T-cell (primary cell): ENCODE measurements at regions not wholly inside any gene's neighbourhood (a gene's known extent, or its start where the extent isn't known, plus 50 kb on each side); places are given as distances from the start of the nearest gene placed in this dataset.

Source experiments
- ATAC-seq, 4 experiments: fragments of 200-7000 bp in 3 of 4; fragments of 150-1000 bp in 1 of 4; cut with Tn5 transposase; replicated peaks in 1 of 4; 1 replicate in 3 of 4; 2 replicates in 1 of 4; pipeline ENCODE4 v1.10.0; 2021; ENCODE audit warnings: moderate library complexity in 3 of 4, mild to moderate bottlenecking in 2 of 4, moderate number of reproducible peaks in 1 of 4
- CTCF ChIA-PET, 2 donors: fragments of 300-600 bp; sonication (Branson Sonifier 250); formaldehyde crosslinking; loops; one replicate each; lab custom pipeline; 2022; ENCODE audit warnings: antibody characterized with exemption in 2 of 2; lab: Charles Lee
- POLR2A ChIA-PET, 2 donors: fragments of 300-600 bp; sonication (Branson Sonifier 250); formaldehyde crosslinking; loops; one replicate each; lab custom pipeline; 2022; ENCODE audit warnings: antibody characterized with exemption in 2 of 2; lab: Charles Lee
- DNase-seq, 35 experiments: peaks; one replicate each; pipeline versions ENCODE4 v3.0.0 to v3.0.0-alpha.2; 2013 to 2023
- H3K27ac ChIP-seq: one replicate; pipeline ENCODE4 v1.5.1; 2013; ENCODE audit warnings: low read length
- H3K27me3 ChIP-seq, 2 experiments: replicated peaks in 1 of 2; 1 replicate in 1 of 2; 2 replicates in 1 of 2; pipeline versions ENCODE4 v1.6.1 to v1.7.0; 2013; ENCODE audit warnings: low read length in 1 of 2, mixed read lengths in 1 of 2; ENCODE audit not compliant: control insufficient read depth in 2 of 2, insufficient read depth in 2 of 2; ENCODE audit errors: extremely low read depth in 1 of 2
- H3K36me3 ChIP-seq, 2 donors: 1 replicate in 1 of 2; 2 replicates in 1 of 2; pipeline versions ENCODE4 v1.6.1 to v1.7.0; 2013; ENCODE audit warnings: low read length in 1 of 2; ENCODE audit not compliant: control insufficient read depth in 2 of 2, insufficient read depth in 1 of 2; ENCODE audit errors: extremely low read depth in 1 of 2
- H3K4me1 ChIP-seq, 2 experiments: 1 replicate in 1 of 2; 2 replicates in 1 of 2; pipeline versions ENCODE4 v1.6.1 to v1.7.0; 2013; ENCODE audit warnings: low read length in 2 of 2, mixed read lengths in 1 of 2; ENCODE audit not compliant: insufficient read depth in 2 of 2, control insufficient read depth in 1 of 2; ENCODE audit errors: extremely low read depth in 1 of 2
- H3K4me3 ChIP-seq, 2 donors: 1 replicate in 1 of 2; 2 replicates in 1 of 2; pipeline versions ENCODE4 v1.5.1 to v1.7.0; 2013; ENCODE audit warnings: mild to moderate bottlenecking in 2 of 2, low read length in 1 of 2, moderate library complexity in 1 of 2; ENCODE audit not compliant: control insufficient read depth in 1 of 2; ENCODE audit errors: extremely low read depth in 1 of 2
- H3K9me3 ChIP-seq: 2 replicates; pipeline ENCODE4 v1.7.0; 2013
- H3K27ac Mint-ChIP-seq, 2 donors: one replicate each; pipeline ENCODE4 v1.8.0; 2020 to 2021; ENCODE audit warnings: mild to moderate bottlenecking in 2 of 2, mixed read lengths in 2 of 2
- H3K27me3 Mint-ChIP-seq, 2 donors: one replicate each; pipeline ENCODE4 v1.8.0; 2021 to 2022; ENCODE audit warnings: mixed read lengths in 2 of 2
- H3K36me3 Mint-ChIP-seq: one replicate; pipeline ENCODE4 v1.8.0; 2021; ENCODE audit warnings: mixed read lengths
- H3K4me1 Mint-ChIP-seq, 3 donors: one replicate each; pipeline ENCODE4 v1.8.0; 2020 to 2022; ENCODE audit warnings: mixed read lengths in 3 of 3, mild to moderate bottlenecking in 1 of 3
- H3K4me3 Mint-ChIP-seq, 3 donors: one replicate each; pipeline ENCODE4 v1.8.0; 2020 to 2022; ENCODE audit warnings: mild to moderate bottlenecking in 3 of 3, mixed read lengths in 3 of 3, moderate library complexity in 3 of 3
- H3K9me3 Mint-ChIP-seq, 3 donors: one replicate each; pipeline ENCODE4 v1.8.0; 2020 to 2022; ENCODE audit warnings: mixed read lengths in 3 of 3
- WGBS: methylation state at CpG from one replicate; pipeline ENCODE4 v1.1.5; 2013; ENCODE audit warnings: missing lambda C conversion rate; ENCODE audit not compliant: insufficient coverage; 5-methylcytosine and 5-hydroxymethylcytosine counted together

DNA sequence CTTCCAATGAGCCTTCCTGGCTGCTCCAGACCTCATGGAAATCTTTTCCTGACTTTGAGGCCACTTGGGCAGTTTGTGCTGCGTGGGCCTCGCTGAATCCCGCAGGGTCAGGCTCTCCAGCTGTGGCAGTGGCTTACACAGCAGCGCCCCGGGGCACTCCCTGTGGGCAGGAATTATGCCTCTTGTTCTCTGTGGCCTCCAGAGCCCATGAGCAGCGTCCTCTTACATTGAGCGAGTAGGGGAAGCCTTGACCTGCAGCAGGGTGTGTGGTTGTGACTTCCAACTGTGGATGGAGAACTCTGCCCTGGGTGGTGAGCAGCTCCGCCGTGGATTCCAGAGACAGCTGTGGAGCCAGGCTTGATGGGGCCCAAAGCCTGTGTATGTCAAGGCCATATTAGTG is 180.8 kb downstream of the GLI2 start:
- 77% methylated on average over 9 of the region's 9 CpGs for WGBS
- H3K36me3 Mint-ChIP-seq, result no peaks in the 10 kb centered on the region
- POLR2A ChIA-PET, result no interaction called here
- CTCF ChIA-PET, result no interaction called here
- no peaks in the 10 kb centered on the region for H3K9me3 ChIP-seq
- H3K27ac Mint-ChIP-seq, result no peak overlapping the region
- DNase-seq (no peak), ATAC-seq (no peak)
- peaks cover 0 to 5% of the 10 kb centered on the region in 2 donors for H3K27me3 Mint-ChIP-seq
- H3K4me1 Mint-ChIP-seq, result no peaks in the 10 kb centered on the region
- no peak overlapping the region for H3K4me3 ChIP-seq
- no peak overlapping the region for H3K27ac ChIP-seq
- peaks cover 0 to 11% of the 10 kb centered on the region in 2 experiments for H3K27me3 ChIP-seq
- no peak overlapping the region for H3K4me3 Mint-ChIP-seq
- H3K9me3 Mint-ChIP-seq, result no peaks in the 10 kb centered on the region
- no peaks in the 10 kb centered on the region for H3K36me3 ChIP-seq
- no peaks in the 10 kb centered on the region for H3K4me1 ChIP-seq

- H3K36me3 ChIP-seq, result no peaks in the 10 kb centered on the region
- H3K9me3 ChIP-seq, result no peaks in the 10 kb centered on the region
- Mint-ChIP-seq H3K4me3 (no peak overlapping the region), H3K4me1 (no peaks in the 10 kb centered on the region), H3K9me3 (no peaks in the 10 kb centered on the region), H3K27me3 (peaks cover 0 to 6% of the 10 kb centered on the region in 2 donors), H3K27ac (no peak overlapping the region), H3K36me3 (no peaks in the 10 kb centered on the region)
- no peak for DNase-seq
- H3K27me3 ChIP-seq, result peaks cover 0 to 11% of the 10 kb centered on the region in 2 experiments
- no peaks in the 10 kb centered on the region for H3K4me1 ChIP-seq
- CTCF ChIA-PET, result no interaction called here
- no peak overlapping the region for H3K27ac ChIP-seq
- no CpG with 5 or more reads among the region's 4 CpGs for WGBS
- POLR2A ChIA-PET, result no interaction called here
- no peak overlapping the region for H3K4me3 ChIP-seq
- ATAC-seq, result no peak
Measured at GRCh38 chr2:120917886-120918285, 182.2 kb downstream of the GLI2 start.

DNA sequence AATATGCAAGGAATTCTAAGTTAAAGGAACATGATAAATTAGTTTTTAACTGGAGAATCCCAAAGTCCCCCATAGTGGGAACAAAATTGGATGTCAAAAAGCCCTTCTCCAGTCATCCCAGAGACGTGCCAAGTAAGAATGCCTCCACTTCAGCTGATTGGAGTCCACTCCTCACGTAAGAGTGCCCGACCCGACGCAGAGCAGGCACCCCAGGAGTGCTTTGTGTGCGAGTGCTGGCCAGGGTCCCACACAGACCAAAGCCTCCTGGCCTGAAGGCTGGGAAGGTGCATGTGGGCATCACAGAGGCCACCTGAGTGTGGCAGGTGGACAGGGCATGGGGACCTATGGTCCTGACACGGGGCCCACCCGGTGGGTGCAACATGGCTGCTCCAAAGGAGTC is 183.5 kb downstream of the GLI2 start:
- Histone ChIP-seq H3K27ac (no peak overlapping the region), H3K36me3 (no peaks in the 10 kb centered on the region), H3K27me3 (peaks cover 0 to 11% of the 10 kb centered on the region in 2 experiments), H3K9me3 (no peaks in the 10 kb centered on the region), H3K4me3 (no peak overlapping the region), H3K4me1 (no peaks in the 10 kb centered on the region)
- Mint-ChIP-seq H3K9me3 (no peaks in the 10 kb centered on the region), H3K27ac (no peak overlapping the region), H3K4me1 (no peaks in the 10 kb centered on the region), H3K27me3 (peaks cover 0 to 6% of the 10 kb centered on the region in 2 donors), H3K36me3 (no peaks in the 10 kb centered on the region), H3K4me3 (no peak overlapping the region)
- POLR2A ChIA-PET, result no interaction called here
- DNase-seq (no peak), ATAC-seq (no peak)
- 79% methylated on average over 7 of the region's 8 CpGs for WGBS
- CTCF ChIA-PET, result no interaction called here

DNA sequence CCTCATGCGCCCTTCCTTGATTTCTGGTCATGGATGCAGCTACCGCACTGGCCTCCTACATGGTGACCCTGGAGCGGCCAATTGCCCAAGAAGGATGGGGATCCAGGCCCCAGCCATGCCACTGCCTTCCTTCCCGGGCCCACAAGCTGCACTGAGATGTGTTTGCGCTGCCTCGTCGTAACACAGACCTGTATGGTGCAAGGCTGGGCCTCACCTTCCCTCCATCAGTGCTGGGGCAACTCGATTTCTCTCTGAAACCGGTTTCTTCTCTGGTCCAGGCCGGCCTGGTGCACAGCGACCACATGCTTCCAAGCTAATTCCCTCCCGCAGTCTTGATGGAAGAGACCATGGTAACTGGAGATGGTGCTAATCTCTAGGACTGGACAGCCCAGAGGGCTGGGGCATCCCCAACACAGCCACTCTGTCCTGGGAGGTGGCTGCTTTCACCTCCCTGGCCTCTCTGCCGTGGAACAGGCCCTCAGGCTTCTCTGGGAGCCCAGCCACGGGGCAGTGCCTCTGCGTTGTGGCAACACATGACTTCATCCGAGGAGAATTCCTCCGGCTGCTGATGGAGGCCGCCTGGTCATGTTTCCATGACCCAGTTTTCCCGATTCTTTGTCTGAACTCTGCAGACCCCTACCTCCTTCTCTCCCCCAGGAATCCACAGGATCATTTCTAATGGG is 184.2 kb downstream of the GLI2 start:
- Mint-ChIP-seq H3K4me1 (no peaks in the 10 kb centered on the region), H3K27me3 (peaks cover 0 to 6% of the 10 kb centered on the region in 2 donors), H3K27ac (no peak overlapping the region), H3K9me3 (no peaks in the 10 kb centered on the region), H3K4me3 (no peak overlapping the region), H3K36me3 (no peaks in the 10 kb centered on the region)
- H3K27me3 ChIP-seq, result peaks cover 0 to 11% of the 10 kb centered on the region in 2 experiments
- no peak overlapping the region for H3K27ac ChIP-seq
- H3K36me3 ChIP-seq, result no peaks in the 10 kb centered on the region
- ChIA-PET POLR2A (no interaction called here), CTCF (no interaction called here)
- no peak for DNase-seq
- no peaks in the 10 kb centered on the region for H3K4me1 ChIP-seq
- ATAC-seq, result no peak
- H3K9me3 ChIP-seq, result no peaks in the 10 kb centered on the region
- WGBS, result 81% methylated on average over 19 of the region's 19 CpGs
- no peak overlapping the region for H3K4me3 ChIP-seq

DNA sequence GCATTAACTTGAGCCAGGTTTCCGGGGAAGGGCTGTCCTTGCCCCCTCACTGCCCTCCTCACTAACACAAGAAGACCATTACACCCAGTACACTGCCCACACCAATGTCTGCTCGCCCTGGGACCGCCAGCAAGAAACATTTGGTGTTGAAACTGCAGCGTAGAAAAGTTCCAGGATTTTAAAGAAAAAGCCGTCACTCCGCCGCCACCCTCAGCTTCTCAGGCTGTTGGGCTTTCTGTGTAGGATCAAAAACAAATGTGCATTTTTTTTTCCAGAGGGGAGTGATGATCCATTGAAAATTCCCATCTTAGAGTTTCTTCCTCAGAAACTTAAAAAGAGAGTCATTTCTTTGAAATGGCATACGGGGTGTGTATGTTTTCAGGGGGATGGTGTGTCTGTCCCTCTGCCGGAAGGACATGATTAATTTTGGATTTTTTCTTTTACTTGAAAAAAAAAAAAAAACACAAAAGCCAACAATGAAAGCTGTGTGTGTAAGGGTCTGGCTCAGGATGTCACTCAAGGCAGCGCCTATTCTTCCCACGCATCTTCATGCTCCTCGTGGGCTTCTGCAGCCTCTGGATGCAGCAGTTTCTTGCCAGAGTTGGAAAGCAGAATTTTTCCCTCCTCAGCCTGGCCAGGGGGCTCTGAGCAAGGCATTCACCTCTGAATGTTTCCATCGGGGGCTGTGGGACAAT is 184.9 kb downstream of the GLI2 start:
- peaks cover 0 to 11% of the 10 kb centered on the region in 2 experiments for H3K27me3 ChIP-seq
- no peaks in the 10 kb centered on the region for H3K4me1 ChIP-seq
- H3K4me1 Mint-ChIP-seq, result no peaks in the 10 kb centered on the region
- no peak overlapping the region for H3K4me3 ChIP-seq
- no peaks in the 10 kb centered on the region for H3K36me3 Mint-ChIP-seq
- no peaks in the 10 kb centered on the region for H3K9me3 Mint-ChIP-seq
- H3K36me3 ChIP-seq, result no peaks in the 10 kb centered on the region
- CTCF ChIA-PET, result interaction anchor here in 1 of 2 donors (0.6 kb wide), 1 partner anchor 81 kb away, joined by 3 read pairs; no protein-coding TSS in a partner anchor
- no peak overlapping the region for H3K4me3 Mint-ChIP-seq
- H3K27ac Mint-ChIP-seq, result no peak overlapping the region
- H3K27ac ChIP-seq, result no peak overlapping the region
- WGBS, result 85% methylated on average over 11 of the region's 13 CpGs
- POLR2A ChIA-PET, result no interaction called here
- ATAC-seq (no peak), DNase-seq (no peak)
- H3K9me3 ChIP-seq, result no peaks in the 10 kb centered on the region
- peaks cover 0 to 6% of the 10 kb centered on the region in 2 donors for H3K27me3 Mint-ChIP-seq

- Mint-ChIP-seq H3K9me3 (no peaks in the 10 kb centered on the region), H3K27ac (no peak overlapping the region), H3K4me1 (no peaks in the 10 kb centered on the region), H3K36me3 (no peaks in the 10 kb centered on the region), H3K27me3 (peaks cover 0 to 6% of the 10 kb centered on the region in 2 donors), H3K4me3 (no peak overlapping the region)
- no peak overlapping the region for H3K4me3 ChIP-seq
- ATAC-seq, result no peak
- no peaks in the 10 kb centered on the region for H3K36me3 ChIP-seq
- H3K27me3 ChIP-seq, result peaks cover 0 to 11% of the 10 kb centered on the region in 2 experiments
- no peaks in the 10 kb centered on the region for H3K9me3 ChIP-seq
- DNase-seq, result no peak
- 100% methylated on average over 3 of the region's 3 CpGs for WGBS
- CTCF ChIA-PET, result no interaction called here
- H3K27ac ChIP-seq, result no peak overlapping the region
- H3K4me1 ChIP-seq, result no peaks in the 10 kb centered on the region
- POLR2A ChIA-PET, result no interaction called here
Measured at GRCh38 chr2:120921457-120921856, 185.8 kb downstream of the GLI2 start.
